Skeletal muscle cell (primary cell): ENCODE measurements at regions not wholly inside any gene's neighbourhood (a gene's known extent, or its start where the extent isn't known, plus 50 kb on each side); places are given as distances from the start of the nearest gene placed in this dataset.

Experiments used
- DNase-seq: peaks from one replicate; pipeline ENCODE4 v3.0.0-alpha.2; 2010; ENCODE audit warnings: low read depth
- H3K4me3 ChIP-seq: 2 replicates; pipeline ENCODE4 v1.5.1; 2011; ENCODE audit warnings: low read depth, mild to moderate bottlenecking, control low read depth, low read length, moderate library complexity

- H3K4me3 ChIP-seq: no peak overlapping the region
- DNase-seq: no peak
Measured at GRCh38 chr2:126771501-126772195, 115.7 kb downstream of the GYPC start.

GRCh38 chr2:126774290-126774689, 118.3 kb downstream of the GYPC start:
- no peak for DNase-seq
- H3K4me3 ChIP-seq: no peak overlapping the region

GRCh38 chr2:126774761-126775160, 118.8 kb downstream of the GYPC start:
- no peak overlapping the region for H3K4me3 ChIP-seq
- no peak for DNase-seq

GRCh38 chr2:126775300-126775985, 119.5 kb downstream of the GYPC start:
- DNase-seq: no peak

GRCh38 chr2:126776255-126776654, 120.3 kb downstream of the GYPC start:
- no peak for DNase-seq
- peak overlapping the region; percentile 24 for H3K4me3 ChIP-seq

More at GRCh38 chr2:126775300-126775985, 119.5 kb downstream of the GYPC start:
- H3K4me3 ChIP-seq: no peak overlapping the region

- peak; percentile 7 for DNase-seq
- peak overlapping the region; percentile 58 for H3K4me3 ChIP-seq
Measured at GRCh38 chr2:126776692-126777619, 121.0 kb downstream of the GYPC start.

- H3K4me3 ChIP-seq: no peak overlapping the region
Measured at GRCh38 chr2:126777620-126777978, 121.1 kb upstream of the TEX51 start.

GRCh38 chr2:126778561-126779501, 119.9 kb upstream of the TEX51 start:
- no peak for DNase-seq
- H3K4me3 ChIP-seq: no peak overlapping the region

More at GRCh38 chr2:126777620-126777978, 121.1 kb upstream of the TEX51 start:
- DNase-seq: no peak

GRCh38 chr2:126781206-126781605, 117.5 kb upstream of the TEX51 start:
- no peak for DNase-seq

GRCh38 chr2:126781806-126782205, 116.9 kb upstream of the TEX51 start:
- no peak for DNase-seq
- no peak overlapping the region for H3K4me3 ChIP-seq

More at GRCh38 chr2:126781206-126781605, 117.5 kb upstream of the TEX51 start:
- H3K4me3 ChIP-seq: no peak overlapping the region

- no peak overlapping the region for H3K4me3 ChIP-seq
- DNase-seq: no peak
Measured at GRCh38 chr2:126782648-126783047, 116.0 kb upstream of the TEX51 start.

GRCh38 chr2:126783341-126783740, 115.3 kb upstream of the TEX51 start:
- no peak overlapping the region for H3K4me3 ChIP-seq
- no peak for DNase-seq

GRCh38 chr2:126784045-126784444, 114.6 kb upstream of the TEX51 start:
- no peak overlapping the region for H3K4me3 ChIP-seq
- no peak for DNase-seq

GRCh38 chr2:126784621-126785020, 114.1 kb upstream of the TEX51 start:
- no peak for DNase-seq
- H3K4me3 ChIP-seq: no peak overlapping the region

- no peak for DNase-seq
- no peak overlapping the region for H3K4me3 ChIP-seq
Measured at GRCh38 chr2:126785236-126785635, 113.5 kb upstream of the TEX51 start.

- no peak overlapping the region for H3K4me3 ChIP-seq
- DNase-seq: no peak
Measured at GRCh38 chr2:126785862-126786261, 112.8 kb upstream of the TEX51 start.

- DNase-seq: no peak
- no peak overlapping the region for H3K4me3 ChIP-seq
Measured at GRCh38 chr2:126786765-126787164, 111.9 kb upstream of the TEX51 start.

GRCh38 chr2:126787289-126787688, 111.4 kb upstream of the TEX51 start:
- no peak overlapping the region for H3K4me3 ChIP-seq
- DNase-seq: no peak

- H3K4me3 ChIP-seq: no peak overlapping the region
- DNase-seq: no peak
Measured at GRCh38 chr2:126788113-126788512, 110.6 kb upstream of the TEX51 start.
